ENCODE measurements at regions not wholly inside any gene's neighbourhood (a gene's known extent, or its start where the extent isn't known, plus 50 kb on each side); places are given as distances from the start of the nearest gene placed in this dataset.

DNA sequence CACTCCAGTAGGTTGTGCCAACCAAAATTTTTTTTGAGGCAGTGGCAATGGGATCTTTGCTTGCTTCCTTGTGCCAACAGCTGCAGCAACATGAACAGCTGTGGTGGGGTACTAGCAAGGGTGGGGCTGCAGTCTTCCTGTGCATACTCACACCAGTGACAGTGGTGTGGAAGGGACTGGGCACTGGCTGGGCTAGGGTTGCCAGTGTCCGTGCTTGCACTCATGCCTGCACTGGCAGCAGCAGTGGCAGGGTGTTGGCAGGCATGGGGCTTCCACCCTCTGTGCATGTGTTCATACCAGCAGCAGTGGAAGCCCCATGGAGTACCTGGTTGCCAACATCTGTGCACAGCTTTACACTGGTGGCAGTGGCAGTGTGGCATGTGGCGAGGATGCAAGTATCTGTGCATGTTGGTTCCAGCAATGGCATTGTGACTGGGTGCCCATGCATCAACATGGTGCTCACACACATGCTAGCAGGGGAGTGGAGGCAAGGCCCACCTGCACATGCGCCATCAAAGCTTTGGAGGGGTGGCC is 1312.6 kb downstream of the PCDH18 start:
- no peak overlapping the region for H3K27ac ChIP-seq
- no peaks in the 10 kb centered on the region for H3K36me3 ChIP-seq
- no peaks in the 10 kb centered on the region for H3K27me3 ChIP-seq
- no peaks in the 10 kb centered on the region for H3K4me1 ChIP-seq
- H3K4me3 ChIP-seq (replicated peaks in 1 of 3) = no peak overlapping the region
- no peaks in the 10 kb centered on the region for H3K9me3 ChIP-seq
- TF ChIP-seq, protein P1, sequence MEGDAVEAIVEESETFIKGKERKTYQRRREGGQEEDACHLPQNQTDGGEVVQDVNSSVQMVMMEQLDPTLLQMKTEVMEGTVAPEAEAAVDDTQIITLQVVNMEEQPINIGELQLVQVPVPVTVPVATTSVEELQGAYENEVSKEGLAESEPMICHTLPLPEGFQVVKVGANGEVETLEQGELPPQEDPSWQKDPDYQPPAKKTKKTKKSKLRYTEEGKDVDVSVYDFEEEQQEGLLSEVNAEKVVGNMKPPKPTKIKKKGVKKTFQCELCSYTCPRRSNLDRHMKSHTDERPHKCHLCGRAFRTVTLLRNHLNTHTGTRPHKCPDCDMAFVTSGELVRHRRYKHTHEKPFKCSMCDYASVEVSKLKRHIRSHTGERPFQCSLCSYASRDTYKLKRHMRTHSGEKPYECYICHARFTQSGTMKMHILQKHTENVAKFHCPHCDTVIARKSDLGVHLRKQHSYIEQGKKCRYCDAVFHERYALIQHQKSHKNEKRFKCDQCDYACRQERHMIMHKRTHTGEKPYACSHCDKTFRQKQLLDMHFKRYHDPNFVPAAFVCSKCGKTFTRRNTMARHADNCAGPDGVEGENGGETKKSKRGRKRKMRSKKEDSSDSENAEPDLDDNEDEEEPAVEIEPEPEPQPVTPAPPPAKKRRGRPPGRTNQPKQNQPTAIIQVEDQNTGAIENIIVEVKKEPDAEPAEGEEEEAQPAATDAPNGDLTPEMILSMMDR (IDR thresholded peaks at IDR 0.05) = no peak
- TF ChIP-seq POLR2A (IDR thresholded peaks at IDR 0.05) = no peak
- WGBS, 2 donors = 82 to 100% methylated on average over 1 to 3 of the region's 3 CpGs
- intact Hi-C loops (cut with DNase I) = no loop called here
- no peak for DNase-seq

DNA sequence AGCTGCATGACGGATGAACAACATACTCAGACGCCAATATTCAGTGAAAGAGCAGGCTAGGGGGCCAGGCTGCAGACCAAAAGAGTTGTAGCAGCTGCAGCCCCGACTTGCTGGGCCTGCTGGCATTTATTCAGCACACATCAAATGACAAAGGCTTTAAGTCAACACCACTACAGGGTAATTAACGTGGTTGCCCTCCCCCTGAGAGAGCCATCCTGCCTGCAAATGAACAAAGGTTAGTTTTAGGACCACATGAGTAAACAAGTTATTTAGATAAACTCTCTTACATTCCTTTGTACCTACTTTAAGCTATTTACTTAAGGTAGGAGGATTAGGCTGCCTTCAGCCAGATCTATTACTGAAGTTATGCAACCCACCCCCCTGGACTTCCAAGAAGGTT is 1329.1 kb downstream of the PCDH18 start:
- Histone ChIP-seq H3K27ac (no peak overlapping the region), H3K4me1 (no peaks in the 10 kb centered on the region), H3K36me3 (no peaks in the 10 kb centered on the region), H3K4me3 (replicated peaks in 1 of 3) (no peak overlapping the region), H3K27me3 (no peaks in the 10 kb centered on the region), H3K9me3 (no peaks in the 10 kb centered on the region)
- TF ChIP-seq POLR2A (IDR thresholded peaks at IDR 0.05) = no peak
- TF ChIP-seq, protein P1 (IDR thresholded peaks at IDR 0.05) = no peak
- intact Hi-C loops (cut with DNase I) = no loop called here
- 55 to 69% methylated on average over 4 of the region's 4 CpGs for WGBS, 2 donors
- DNase-seq = no peak

DNA sequence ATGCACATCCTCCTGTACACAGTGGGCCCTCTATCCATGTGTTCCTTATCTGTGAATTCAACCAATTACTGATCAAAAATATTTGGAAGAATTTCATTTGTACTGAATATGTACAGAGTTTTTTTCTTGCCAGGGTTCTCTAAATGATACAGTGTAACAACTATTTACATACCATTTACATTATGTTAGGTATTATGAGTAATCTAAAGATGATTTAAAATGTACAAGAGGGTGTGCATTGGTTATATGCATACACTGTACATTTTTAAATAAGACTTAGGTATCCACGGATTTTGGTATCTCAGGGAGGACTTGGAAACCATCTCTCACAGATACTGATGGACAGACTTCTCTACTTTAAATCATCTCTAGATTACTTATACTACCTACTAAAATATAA is 1333.9 kb downstream of the PCDH18 start:
- no peak for DNase-seq
- no peak for TF ChIP-seq POLR2A (IDR thresholded peaks at IDR 0.05)
- TF ChIP-seq, protein P1 (IDR thresholded peaks at IDR 0.05) = no peak
- intact Hi-C loops (cut with DNase I) = no loop called here
- no peaks in the 10 kb centered on the region for H3K4me1 ChIP-seq
- no peaks in the 10 kb centered on the region for H3K36me3 ChIP-seq
- no peaks in the 10 kb centered on the region for H3K9me3 ChIP-seq
- H3K27me3 ChIP-seq = no peaks in the 10 kb centered on the region
- H3K4me3 ChIP-seq (replicated peaks in 1 of 3) = no peak overlapping the region
- 86 to 96% methylated on average over 1 of the region's 1 CpG for WGBS, 2 donors
- no peak overlapping the region for H3K27ac ChIP-seq

- DNase-seq = no peak
- 87 to 90% methylated on average over 2 of the region's 2 CpGs for WGBS, 2 donors
- H3K27me3 ChIP-seq = no peaks in the 10 kb centered on the region
- H3K4me1 ChIP-seq = no peaks in the 10 kb centered on the region
- intact Hi-C loops (cut with DNase I) = no loop called here
- no peak overlapping the region for H3K27ac ChIP-seq
- no peaks in the 10 kb centered on the region for H3K9me3 ChIP-seq
- TF ChIP-seq, protein P1 (IDR thresholded peaks at IDR 0.05) = no peak
- H3K36me3 ChIP-seq = no peaks in the 10 kb centered on the region
- no peak overlapping the region for H3K4me3 ChIP-seq (replicated peaks in 1 of 3)
Measured at GRCh38 chr4:136194962-136195361, 1337.3 kb downstream of the PCDH18 start.

DNA sequence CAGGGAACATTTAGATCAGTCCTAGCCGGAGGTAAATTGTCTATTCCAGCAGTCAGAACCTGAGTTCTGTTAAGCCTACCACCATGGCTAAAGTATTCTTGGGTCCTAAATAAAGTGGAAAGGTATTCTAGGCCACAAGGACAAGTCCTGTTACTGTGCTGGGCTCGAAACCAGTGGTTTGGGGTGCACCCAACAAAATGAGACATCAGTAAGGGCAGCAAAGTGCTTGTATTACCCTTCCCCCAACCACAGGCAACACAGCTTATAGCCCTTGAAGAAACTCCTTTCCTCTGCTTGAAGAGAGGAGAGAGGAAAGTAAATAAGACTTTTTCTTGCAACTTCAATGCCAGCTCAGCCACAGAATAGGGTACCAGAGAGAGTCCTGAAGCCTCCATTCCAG is 1345.6 kb downstream of the PCDH18 start:
- intact Hi-C loops (cut with DNase I) = no loop called here
- no peak overlapping the region for H3K4me3 ChIP-seq (replicated peaks in 1 of 3)
- no peaks in the 10 kb centered on the region for H3K36me3 ChIP-seq
- no peaks in the 10 kb centered on the region for H3K4me1 ChIP-seq
- TF ChIP-seq POLR2A (IDR thresholded peaks at IDR 0.05) = no peak
- TF ChIP-seq, protein P1 (IDR thresholded peaks at IDR 0.05) = no peak
- no peaks in the 10 kb centered on the region for H3K27me3 ChIP-seq
- no peak overlapping the region for H3K27ac ChIP-seq
- no peaks in the 10 kb centered on the region for H3K9me3 ChIP-seq
- no peak for DNase-seq
- 83 to 93% methylated on average over 2 of the region's 2 CpGs for WGBS, 2 donors
